H9 (cell line): ENCODE measurements at regions not wholly inside any gene's neighbourhood (a gene's known extent, or its start where the extent isn't known, plus 50 kb on each side); places are given as distances from the start of the nearest gene placed in this dataset.

Source experiments
- DNase-seq: peaks from one replicate; pipeline ENCODE4 v3.0.0-alpha.2; 2017
- H2AFZ ChIP-seq: one replicate; pipeline ENCODE4 v1.6.1; 2013; ENCODE audit warnings: mild to moderate bottlenecking, low read length, control low read depth, moderate library complexity
- H2AK5ac ChIP-seq: 2 replicates; pipeline ENCODE4 v1.6.1; 2013; ENCODE audit warnings: low read length, control low read depth, mixed read lengths; ENCODE audit not compliant: insufficient read length
- H2BK120ac ChIP-seq: one replicate; pipeline ENCODE4 v1.6.1; 2013; ENCODE audit warnings: low read depth, mild to moderate bottlenecking, low read length, control low read depth, inconsistent platforms; ENCODE audit not compliant: poor library complexity, severe bottlenecking
- H2BK12ac ChIP-seq: 2 replicates; pipeline ENCODE4 v1.6.1; 2013; ENCODE audit warnings: low read length, control low read depth, mixed read lengths, low read depth; ENCODE audit not compliant: insufficient read length
- H2BK15ac ChIP-seq: 2 replicates; pipeline ENCODE4 v1.6.1; 2013; ENCODE audit warnings: low read depth, low read length, control low read depth
- H2BK20ac ChIP-seq: one replicate; pipeline ENCODE4 v1.6.1; 2013; ENCODE audit warnings: low read depth, mild to moderate bottlenecking, low read length, control low read depth, inconsistent platforms; ENCODE audit not compliant: poor library complexity, severe bottlenecking
- H2BK5ac ChIP-seq: 2 replicates; pipeline ENCODE4 v1.6.1; 2013; ENCODE audit warnings: low read length, control low read depth, mixed read lengths; ENCODE audit not compliant: insufficient read length
- H3K14ac ChIP-seq: 2 replicates; pipeline ENCODE4 v1.6.1; 2013; ENCODE audit warnings: low read length, control low read depth; ENCODE audit not compliant: insufficient read depth
- H3K18ac ChIP-seq: 2 replicates; pipeline ENCODE4 v1.6.1; 2013; ENCODE audit warnings: low read depth, mild to moderate bottlenecking, mixed read lengths, low read length, control low read depth; ENCODE audit not compliant: insufficient read length
- H3K23ac ChIP-seq: 2 replicates; pipeline ENCODE4 v1.6.1; 2013; ENCODE audit warnings: low read length, control low read depth, mixed read lengths, low read depth; ENCODE audit not compliant: insufficient read length
- H3K23me2 ChIP-seq: 2 replicates; pipeline ENCODE4 v1.6.1; 2013; ENCODE audit warnings: low read depth, mild to moderate bottlenecking, mixed read lengths, low read length, control low read depth; ENCODE audit not compliant: insufficient read length, poor library complexity, severe bottlenecking
- H3K27ac ChIP-seq: 2 replicates; pipeline ENCODE4 v1.5.1; 2013; ENCODE audit warnings: low read length, control low read depth, mixed read lengths, low read depth; ENCODE audit not compliant: insufficient read length
- H3K27me3 ChIP-seq: 2 replicates; pipeline ENCODE4 v1.6.1; 2013; ENCODE audit warnings: low read length, control low read depth, inconsistent platforms; ENCODE audit not compliant: insufficient read depth
- H3K4ac ChIP-seq: 2 replicates; pipeline ENCODE4 v1.6.1; 2013; ENCODE audit warnings: low read depth, mild to moderate bottlenecking, control low read depth, inconsistent platforms, low read length, moderate library complexity
- H3K4me1 ChIP-seq: 2 replicates; pipeline ENCODE4 v1.6.1; 2013; ENCODE audit warnings: low read length, control low read depth, inconsistent platforms; ENCODE audit not compliant: insufficient read depth
- H3K4me2 ChIP-seq: 2 replicates; pipeline ENCODE4 v1.6.1; 2013; ENCODE audit warnings: low read length, control low read depth, mixed read lengths; ENCODE audit not compliant: insufficient read length, insufficient read depth
- H3K56ac ChIP-seq: 2 replicates; pipeline ENCODE4 v1.6.1; 2013; ENCODE audit warnings: low read depth, mild to moderate bottlenecking, mixed read lengths, low read length, control low read depth; ENCODE audit not compliant: insufficient read length
- H3K79me1 ChIP-seq: 2 replicates; pipeline ENCODE4 v1.6.1; 2013; ENCODE audit warnings: low read depth, mild to moderate bottlenecking, moderate library complexity, low read length, control low read depth, inconsistent platforms; ENCODE audit not compliant: insufficient read depth, poor library complexity, severe bottlenecking
- H3K79me2 ChIP-seq: 2 replicates; pipeline ENCODE4 v1.6.1; 2013; ENCODE audit warnings: low read length, control low read depth, inconsistent platforms; ENCODE audit not compliant: insufficient read depth
- H3K9ac ChIP-seq: 2 replicates; pipeline ENCODE4 v1.6.1; 2013; ENCODE audit warnings: low read length, control low read depth, mixed read lengths; ENCODE audit not compliant: insufficient read length; ENCODE audit errors: extremely low read depth
- H3K9me3 ChIP-seq: one replicate; pipeline ENCODE4 v1.6.1; 2013; ENCODE audit warnings: low read depth, low read length, inconsistent platforms; ENCODE audit not compliant: control insufficient read depth
- H3T11ph ChIP-seq: one replicate; pipeline ENCODE4 v1.6.1; 2013; ENCODE audit warnings: mild to moderate bottlenecking, low read length, control low read depth, inconsistent platforms
- H4K20me1 ChIP-seq: one replicate; pipeline ENCODE4 v1.6.1; 2013; ENCODE audit not compliant: control insufficient read depth, insufficient read length, insufficient read depth
- H4K5ac ChIP-seq: 2 replicates; pipeline ENCODE4 v1.6.1; 2013; ENCODE audit warnings: low read depth, mild to moderate bottlenecking, mixed read lengths, low read length, control low read depth; ENCODE audit not compliant: insufficient read length
- H4K8ac ChIP-seq: replicated peaks from 2 replicates; pipeline ENCODE4 v1.6.1; 2013; ENCODE audit warnings: low read length, control low read depth, mixed read lengths, low read depth; ENCODE audit not compliant: insufficient read length
- H4K91ac ChIP-seq: 2 replicates; pipeline ENCODE4 v1.6.1; 2013; ENCODE audit warnings: low read depth, mild to moderate bottlenecking, moderate library complexity, mixed read lengths, low read length, control low read depth; ENCODE audit not compliant: insufficient read length
- H3K27ac Mint-ChIP-seq, 3 experiments: 2 replicates in 2 of 3; 3 replicates in 1 of 3; pipeline ENCODE4 v1.8.0; 2020 to 2021; ENCODE audit warnings: mixed read lengths in 3 of 3, mild to moderate bottlenecking in 1 of 3, moderate library complexity in 1 of 3
- H3K27me3 Mint-ChIP-seq: 2 replicates; pipeline ENCODE4 v1.8.0; 2021; ENCODE audit warnings: low read depth, mild to moderate bottlenecking, moderate library complexity, mixed read lengths
- H3K36me3 Mint-ChIP-seq, 3 experiments: 2 replicates in 2 of 3; 3 replicates in 1 of 3; pipeline ENCODE4 v1.8.0; 2020 to 2021; ENCODE audit warnings: low read depth in 3 of 3, mixed read lengths in 3 of 3; ENCODE audit not compliant: insufficient read depth in 1 of 3
- H3K4me1 Mint-ChIP-seq, 2 experiments: 2 replicates each; pipeline ENCODE4 v1.8.0; 2020; ENCODE audit warnings: mixed read lengths in 2 of 2
- H3K4me3 Mint-ChIP-seq, 2 experiments: 2 replicates in 1 of 2; 3 replicates in 1 of 2; pipeline ENCODE4 v1.8.0; 2020 to 2021; ENCODE audit warnings: mild to moderate bottlenecking in 2 of 2, mixed read lengths in 2 of 2, moderate library complexity in 1 of 2
- H3K9me3 Mint-ChIP-seq, 2 experiments: 2 replicates in 1 of 2; 3 replicates in 1 of 2; pipeline ENCODE4 v1.8.0; 2020; ENCODE audit warnings: mild to moderate bottlenecking in 2 of 2, mixed read lengths in 2 of 2, moderate library complexity in 1 of 2
- WGBS: extraction: QIAGEN DNeasy Blood & Tissue Kit; methylation state at CpG from one replicate; pipeline ENCODE4 v1.1.7; 2013; ENCODE audit warnings: missing lambda C conversion rate, low lambda C conversion rate, mixed read lengths; ENCODE audit not compliant: insufficient read length; ENCODE audit errors: extremely low coverage; 5-methylcytosine and 5-hydroxymethylcytosine counted together
- TF ChIP-seq, protein P1 (sequence below): fragments of 200-600 bp; sonication (generic); conservative IDR thresholded peaks from 3 replicates; pipeline ENCODE4 v1.8.0; 2021; ENCODE audit warnings: antibody characterized with exemption, mild to moderate bottlenecking

DNA sequence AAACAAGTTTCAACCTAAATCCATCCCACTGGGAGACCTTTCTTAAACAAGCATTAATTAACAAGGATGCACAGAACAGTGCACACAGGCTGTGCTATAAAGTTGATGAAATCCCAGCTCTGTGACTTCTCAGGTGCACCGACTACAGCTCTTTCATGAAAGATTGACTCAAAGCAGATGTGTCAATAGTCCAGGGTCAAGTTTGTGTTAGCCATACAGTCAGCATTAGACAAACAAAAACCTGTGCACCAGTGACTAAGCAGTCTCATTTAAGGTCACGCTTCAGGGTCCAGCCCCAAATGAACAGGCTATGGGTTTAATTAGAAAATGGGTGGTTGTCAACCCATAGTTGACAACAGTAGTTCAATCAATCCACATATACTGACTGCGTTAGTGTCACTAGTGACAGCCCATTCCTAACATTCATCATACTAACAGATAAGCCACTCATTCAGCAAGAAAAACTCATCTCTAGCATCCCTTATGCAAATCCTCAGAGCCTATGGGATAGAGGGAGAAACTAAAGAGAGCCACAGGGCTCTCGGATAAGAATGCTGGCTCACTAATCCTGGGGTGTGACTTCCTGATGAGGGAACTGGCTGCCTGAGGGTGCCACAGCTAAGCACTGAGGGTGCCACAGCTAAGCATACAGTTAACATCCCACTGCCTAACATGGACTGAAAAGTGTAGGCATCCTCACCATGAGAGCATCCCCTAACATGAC lies 84.1 kb downstream of the WNT5A start:
- no peak overlapping the region for H2BK12ac ChIP-seq
- H3K18ac ChIP-seq = no peak overlapping the region
- H3K4me2 ChIP-seq = no peak overlapping the region
- no peak overlapping the region for H4K91ac ChIP-seq
- H3K9me3 ChIP-seq = no peaks in the 10 kb centered on the region
- no peak overlapping the region for H3K14ac ChIP-seq
- no peak overlapping the region for H3K4ac ChIP-seq
- Mint-ChIP-seq H3K9me3 (no peaks in the 10 kb centered on the region), H3K4me1 (peaks cover 3 to 4% of the 10 kb centered on the region in 2 experiments; a peak in 2 of 4 replicates), H3K27me3 (no peaks in the 10 kb centered on the region; the same call in 1 of the 2 replicates), H3K27ac (no peak overlapping the region), H3K36me3 (no peaks in the 10 kb centered on the region), H3K4me3 (no peak overlapping the region)
- no peaks in the 10 kb centered on the region for H3K23me2 ChIP-seq
- DNase-seq = no peak
- no peak overlapping the region for H3T11ph ChIP-seq
- H2BK20ac ChIP-seq = no peak overlapping the region
- H3K27ac ChIP-seq = no peak overlapping the region
- no peak overlapping the region for H4K8ac ChIP-seq
- H2BK120ac ChIP-seq = no peak overlapping the region
- no peaks in the 10 kb centered on the region for H3K79me2 ChIP-seq
- no peak overlapping the region for H2AFZ ChIP-seq
- TF ChIP-seq, protein P1, sequence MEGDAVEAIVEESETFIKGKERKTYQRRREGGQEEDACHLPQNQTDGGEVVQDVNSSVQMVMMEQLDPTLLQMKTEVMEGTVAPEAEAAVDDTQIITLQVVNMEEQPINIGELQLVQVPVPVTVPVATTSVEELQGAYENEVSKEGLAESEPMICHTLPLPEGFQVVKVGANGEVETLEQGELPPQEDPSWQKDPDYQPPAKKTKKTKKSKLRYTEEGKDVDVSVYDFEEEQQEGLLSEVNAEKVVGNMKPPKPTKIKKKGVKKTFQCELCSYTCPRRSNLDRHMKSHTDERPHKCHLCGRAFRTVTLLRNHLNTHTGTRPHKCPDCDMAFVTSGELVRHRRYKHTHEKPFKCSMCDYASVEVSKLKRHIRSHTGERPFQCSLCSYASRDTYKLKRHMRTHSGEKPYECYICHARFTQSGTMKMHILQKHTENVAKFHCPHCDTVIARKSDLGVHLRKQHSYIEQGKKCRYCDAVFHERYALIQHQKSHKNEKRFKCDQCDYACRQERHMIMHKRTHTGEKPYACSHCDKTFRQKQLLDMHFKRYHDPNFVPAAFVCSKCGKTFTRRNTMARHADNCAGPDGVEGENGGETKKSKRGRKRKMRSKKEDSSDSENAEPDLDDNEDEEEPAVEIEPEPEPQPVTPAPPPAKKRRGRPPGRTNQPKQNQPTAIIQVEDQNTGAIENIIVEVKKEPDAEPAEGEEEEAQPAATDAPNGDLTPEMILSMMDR = no peak
- no CpG with 5 or more reads among the region's 4 CpGs for WGBS
- H3K56ac ChIP-seq = no peak overlapping the region
- no peaks in the 10 kb centered on the region for H3K4me1 ChIP-seq
- no peaks in the 10 kb centered on the region for H3K79me1 ChIP-seq
- no peak overlapping the region for H2BK15ac ChIP-seq
- no peaks in the 10 kb centered on the region for H4K20me1 ChIP-seq
- no peak overlapping the region for H2AK5ac ChIP-seq
- no peak overlapping the region for H2BK5ac ChIP-seq
- no peak overlapping the region for H4K5ac ChIP-seq
- H3K27me3 ChIP-seq = no peaks in the 10 kb centered on the region
- no peak overlapping the region for H3K23ac ChIP-seq
- H3K9ac ChIP-seq = no peak overlapping the region
